Posterior cingulate gyrus (tissue), 11 donors: ENCODE measurements at regions not wholly inside any gene's neighbourhood (a gene's known extent, or its start where the extent isn't known, plus 50 kb on each side); places are given as distances from the start of the nearest gene placed in this dataset.

ENCODE experiments used
- DNase-seq, 10 donors: peaks; one replicate each; pipeline versions ENCODE4 v3.0.0 to v3.0.0-alpha.2; 2020 to 2021; ENCODE audit warnings: mixed read lengths in 3 of 10
- intact Hi-C: fragments of 100-400 bp; cut with DNase I; formaldehyde crosslinking; loops from one replicate; pipeline ENCODE4 v1.15.1; 2023

GRCh38 chr12:123064366-123064765 lies 83.9 kb downstream of the ARL6IP4 start:
- intact Hi-C loops = no loop called here
- peak; percentile 47 to 96 (median 76) for DNase-seq

- intact Hi-C loops = no loop called here
- DNase-seq = peak in 2 of 10 donors; percentile 20 to 40
Measured at GRCh38 chr12:123063535-123063934, 83.1 kb downstream of the ARL6IP4 start.

GRCh38 chr12:123062681-123063486 lies 82.4 kb downstream of the ARL6IP4 start:
- DNase-seq = peak in 2 of 10 donors; percentile 78 to 86

GRCh38 chr12:123061441-123062205 lies 81.1 kb downstream of the ARL6IP4 start:
- peak in 2 of 10 donors; percentile 58 to 66 for DNase-seq
- intact Hi-C loops = no loop called here

More at GRCh38 chr12:123062681-123063486, 82.4 kb downstream of the ARL6IP4 start:
- intact Hi-C loops = no loop called here

GRCh38 chr12:123059500-123059899 lies 79.0 kb downstream of the ARL6IP4 start:
- peak in 2 of 10 donors; percentile 63 to 74 for DNase-seq
- intact Hi-C loops = no loop called here

- peak in 2 of 10 donors; percentile 45 to 65 for DNase-seq
Measured at GRCh38 chr12:123058980-123059379, 78.5 kb downstream of the ARL6IP4 start.

GRCh38 chr12:123058481-123058880 lies 78.0 kb downstream of the ARL6IP4 start:
- intact Hi-C loops = no loop called here
- DNase-seq = peak in 1 of 10 donors; percentile 6

More at GRCh38 chr12:123058980-123059379, 78.5 kb downstream of the ARL6IP4 start:
- intact Hi-C loops = no loop called here

- peak in 2 of 10 donors; percentile 62 to 63 for DNase-seq
- intact Hi-C loops = no loop called here
Measured at GRCh38 chr12:123057513-123058265, 77.2 kb downstream of the ARL6IP4 start.

GRCh38 chr12:123056709-123057108 lies 76.2 kb downstream of the ARL6IP4 start:
- peak in 1 of 10 donors; percentile 37 for DNase-seq
- intact Hi-C loops = no loop called here

- DNase-seq = peak in 3 of 10 donors; percentile 54 to 83 (median 77)
- intact Hi-C loops = no loop called here
Measured at GRCh38 chr12:123056053-123056452, 75.6 kb downstream of the ARL6IP4 start.

GRCh38 chr12:123055281-123055766 lies 74.8 kb downstream of the ARL6IP4 start:
- intact Hi-C loops = no loop called here
- peak in 5 of 10 donors; percentile 59 to 91 (median 89) for DNase-seq

- peak in 2 of 10 donors; percentile 20 to 25 for DNase-seq
- intact Hi-C loops = no loop called here
Measured at GRCh38 chr12:123054371-123054770, 73.9 kb downstream of the ARL6IP4 start.

- intact Hi-C loops = no loop called here
- no peak for DNase-seq
Measured at GRCh38 chr12:123051556-123051955, 71.1 kb downstream of the ARL6IP4 start.

GRCh38 chr12:123050913-123051312 lies 70.4 kb downstream of the ARL6IP4 start:
- intact Hi-C loops = no loop called here
- peak in 2 of 10 donors; percentile 10 to 17 for DNase-seq

- peak in 2 of 10 donors; percentile 32 to 72 for DNase-seq
- intact Hi-C loops = no loop called here
Measured at GRCh38 chr12:123050331-123050831, 69.9 kb downstream of the ARL6IP4 start.

GRCh38 chr12:123049398-123050240 lies 69.1 kb downstream of the ARL6IP4 start:
- intact Hi-C loops = loop anchor here (10.0 kb wide), 1 partner anchor 185 kb away; the partner anchor contains the start of genes MPHOSPH9 and MTRFR
- DNase-seq = peak in 4 of 10 donors; percentile 53 to 85 (median 82)

- intact Hi-C loops = loop anchor here (10.0 kb wide), 1 partner anchor 187 kb away; the partner anchor contains the start of genes MPHOSPH9 and MTRFR
- DNase-seq = peak in 1 of 10 donors; percentile 3
Measured at GRCh38 chr12:123047892-123048291, 67.4 kb downstream of the ARL6IP4 start.

GRCh38 chr12:123047289-123047688 lies 66.8 kb downstream of the ARL6IP4 start:
- no peak for DNase-seq
- intact Hi-C loops = loop anchor here (10.0 kb wide), 1 partner anchor 188 kb away; the partner anchor contains the start of genes MPHOSPH9 and MTRFR

- intact Hi-C loops = loop anchor here (10.0 kb wide), 1 partner anchor 188 kb away; the partner anchor contains the start of genes MPHOSPH9 and MTRFR
Measured at GRCh38 chr12:123046431-123046830, 66.0 kb downstream of the ARL6IP4 start.

More at GRCh38 chr12:123046431-123046830, 66.0 kb downstream of the ARL6IP4 start:
- DNase-seq = peak in 2 of 10 donors; percentile 18 to 49
